ENCODE measurements at regions not wholly inside any gene's neighbourhood (a gene's known extent, or its start where the extent isn't known, plus 50 kb on each side); places are given as distances from the start of the nearest gene placed in this dataset.
"Not testable (repeated sequence)": the region's sequence is repeated elsewhere in the genome, so short reads cannot be mapped to it uniquely, and the experiment has no call there.

GRCh38 chr2:188787658-188788240, 186.4 kb upstream of the COL3A1 start:
- DNase-seq (no peak), ATAC-seq (no peak)

GRCh38 chr2:188788621-188789020, 185.6 kb upstream of the COL3A1 start:
- ATAC-seq = no peak
- DNase-seq = no peak

GRCh38 chr2:188789951-188790350, 184.2 kb upstream of the COL3A1 start:
- no peak for DNase-seq
- no peak for ATAC-seq

GRCh38 chr2:188794453-188794852, 179.7 kb upstream of the COL3A1 start:
- ATAC-seq = not testable (repeated sequence)

GRCh38 chr2:188795762-188796161, 178.4 kb upstream of the COL3A1 start:
- ATAC-seq (no peak), DNase-seq (no peak)

More at GRCh38 chr2:188794453-188794852, 179.7 kb upstream of the COL3A1 start:
- not testable (repeated sequence) for DNase-seq

- DNase-seq = no peak
- ATAC-seq = no peak
Measured at GRCh38 chr2:188797371-188797770, 176.8 kb upstream of the COL3A1 start.

- DNase-seq = no peak
- no peak for ATAC-seq
Measured at GRCh38 chr2:188798159-188798558, 176.0 kb upstream of the COL3A1 start.

GRCh38 chr2:188805219-188805618, 169.0 kb upstream of the COL3A1 start:
- no peak for DNase-seq
- ATAC-seq = no peak

- ATAC-seq (no peak), DNase-seq (no peak)
Measured at GRCh38 chr2:188808947-188809355, 165.2 kb upstream of the COL3A1 start.

GRCh38 chr2:188810586-188810985, 163.6 kb upstream of the COL3A1 start:
- ATAC-seq (no peak), DNase-seq (no peak)

GRCh38 chr2:188811522-188811921, 162.7 kb upstream of the COL3A1 start:
- DNase-seq = no peak
- ATAC-seq = no peak

- DNase-seq = no peak
- ATAC-seq = no peak
Measured at GRCh38 chr2:188813315-188813714, 160.9 kb upstream of the COL3A1 start.

GRCh38 chr2:188813857-188814256, 160.3 kb upstream of the COL3A1 start:
- no peak for ATAC-seq
- no peak for DNase-seq

GRCh38 chr2:188819011-188819410, 155.2 kb upstream of the COL3A1 start:
- no peak for ATAC-seq
- DNase-seq = no peak

- ATAC-seq = no peak
- no peak for DNase-seq
Measured at GRCh38 chr2:188819792-188820191, 154.4 kb upstream of the COL3A1 start.

GRCh38 chr2:188820576-188820975, 153.6 kb upstream of the COL3A1 start:
- ATAC-seq (no peak), DNase-seq (no peak)

- no peak for DNase-seq
- no peak for ATAC-seq
Measured at GRCh38 chr2:188824125-188824524, 150.0 kb upstream of the COL3A1 start.

GRCh38 chr2:188833331-188833730, 140.8 kb upstream of the COL3A1 start:
- no peak for ATAC-seq

GRCh38 chr2:188833799-188834198, 140.4 kb upstream of the COL3A1 start:
- no peak for DNase-seq
- no peak for ATAC-seq

More at GRCh38 chr2:188833331-188833730, 140.8 kb upstream of the COL3A1 start:
- no peak for DNase-seq

GRCh38 chr2:188835006-188835405, 139.2 kb upstream of the COL3A1 start:
- ATAC-seq = no peak

GRCh38 chr2:188835821-188836220, 138.4 kb upstream of the COL3A1 start:
- DNase-seq = no peak
- ATAC-seq = no peak

More at GRCh38 chr2:188835006-188835405, 139.2 kb upstream of the COL3A1 start:
- DNase-seq = no peak

GRCh38 chr2:188845692-188846091, 128.5 kb upstream of the COL3A1 start:
- no peak for ATAC-seq
- no peak for DNase-seq

- DNase-seq (no peak), ATAC-seq (no peak)
Measured at GRCh38 chr2:188848887-188849435, 125.2 kb upstream of the COL3A1 start.

GRCh38 chr2:188850786-188851185, 123.4 kb upstream of the COL3A1 start:
- DNase-seq (no peak), ATAC-seq (no peak)

All from stimulated activated naive CD8-positive, alpha-beta T cell treated with anti-CD3 and anti-CD28 coated beads, Interleukin-15, Interleukin-2, amounts not matched to agents 100 U/mL and 50 U/mL, for 24 hours (primary cell).